Ovary (tissue), 7 donors: ENCODE measurements at regions not wholly inside any gene's neighbourhood (a gene's known extent, or its start where the extent isn't known, plus 50 kb on each side); places are given as distances from the start of the nearest gene placed in this dataset.

Experiments
- DNase-seq, 5 donors: peaks; one replicate each; pipeline ENCODE4 v3.0.0-alpha.2; 2019 to 2020
- H3K27ac ChIP-seq, 2 donors: fragments of 200-600 bp; one replicate each; pipeline versions ENCODE4 v1.5.1 to v1.8.0; 2019 to 2022
- H3K27me3 ChIP-seq: fragments of 200-600 bp; one replicate; pipeline ENCODE4 v1.8.0; 2022
- H3K36me3 ChIP-seq: fragments of 200-600 bp; sonication (generic); one replicate; pipeline ENCODE4 v1.5.1; 2019
- H3K4me1 ChIP-seq: one replicate; pipeline ENCODE4 v1.8.1; 2013; ENCODE audit warnings: mild to moderate bottlenecking, moderate library complexity; ENCODE audit not compliant: insufficient read depth
- H3K4me3 ChIP-seq: fragments of 200-600 bp; sonication (generic); one replicate; pipeline ENCODE4 v1.5.1; 2017
- H3K9me3 ChIP-seq, 2 donors: fragments of 200-600 bp in 1 of 2; sonication (generic) in 1 of 2; one replicate each; pipeline versions ENCODE4 v1.5.1 to v1.8.1; 2013 to 2019; ENCODE audit warnings: mild to moderate bottlenecking in 1 of 2, moderate library complexity in 1 of 2
- CTCF ChIP-seq, 3 donors: fragments of 450-650 bp in 2 of 3; fragments of 200-600 bp in 1 of 3; IDR thresholded peaks; one replicate each; pipeline versions ENCODE4 v1.5.1 to v1.8.0; 2016 to 2022; ENCODE audit warnings: antibody characterized with exemption in 3 of 3, mild to moderate bottlenecking in 1 of 3
- EP300 ChIP-seq: sonication (generic); formaldehyde crosslinking; IDR thresholded peaks from one replicate; pipeline ENCODE4 v1.6.1; 2017; ENCODE audit warnings: antibody characterized with exemption
- POLR2A ChIP-seq: fragments of 450-650 bp; IDR thresholded peaks from one replicate; pipeline ENCODE4 v1.6.1; 2017; ENCODE audit warnings: antibody characterized with exemption, mild to moderate bottlenecking, moderate library complexity
- WGBS, 3 donors: extraction: QIAGEN DNeasy Blood & Tissue Kit in 1 of 3; methylation state at CpG; one replicate each; pipeline versions ENCODE4 v1.1.5 to v1.1.7; 2013 to 2017; 5-methylcytosine and 5-hydroxymethylcytosine counted together
- intact Hi-C, 4 donors: fragments of 100-400 bp; cut with DNase I; formaldehyde crosslinking; loops; one replicate each; pipeline versions ENCODE4 v1.11.0 to v1.15.1; 2022 to 2023
- donor health status: DM: no; HTN: no; CAD: no; lungs with moderate emphysema.
- donor health status: DM: no; HTN: no; CAD: no.
- donor health status: Bipolar disorder and iron deficiency.
- donor health status: DM: no; HTN: no; CAD: no.
- donor health status: DM: yes; HTN: yes; CAD: no.

DNA sequence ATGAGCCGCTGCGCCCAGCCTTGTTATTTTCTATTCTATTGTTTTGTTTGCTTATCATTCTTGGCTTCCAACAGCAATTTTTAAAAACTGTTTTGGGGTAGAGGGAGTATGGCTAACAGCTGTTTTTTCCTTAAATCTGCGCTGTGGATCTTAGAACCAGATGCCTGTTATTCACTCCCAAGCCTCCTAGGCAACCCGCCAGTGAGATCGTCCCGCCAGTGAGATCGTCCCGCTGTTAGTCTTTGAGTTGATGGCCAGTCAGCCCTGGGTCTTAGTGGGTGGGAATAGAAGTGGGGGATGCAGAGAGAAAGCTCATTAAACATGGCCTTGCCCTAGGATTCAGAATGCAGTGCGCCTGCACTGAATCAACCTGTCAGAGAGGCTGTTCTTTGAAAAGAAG is 67.3 kb upstream of the BICD1 start:
- peak; percentile 70 to 84 (median 82) for DNase-seq
- 7 to 9% (median 8%) methylated on average over 9 of the region's 9 CpGs for WGBS, 3 donors
- Histone ChIP-seq H3K27ac (peak overlapping the region in 1 of 2 donors; percentile 64), H3K4me1 (peaks cover 4% of the 10 kb centered on the region), H3K9me3 (no peaks in the 10 kb centered on the region), H3K4me3 (no peak overlapping the region), H3K27me3 (no peaks in the 10 kb centered on the region), H3K36me3 (no peaks in the 10 kb centered on the region)
- TF ChIP-seq POLR2A (no peak), CTCF (IDR thresholded peaks at IDR 0.05) (no peak), EP300 (no peak)
- intact Hi-C loops, result no loop called here

GRCh38 chr12:32039917-32040575 is 66.6 kb upstream of the BICD1 start:
- H3K4me3 ChIP-seq, result no peak overlapping the region
- TF ChIP-seq EP300 (no peak), POLR2A (no peak), CTCF (IDR thresholded peaks at IDR 0.05) (no peak)
- no peaks in the 10 kb centered on the region for H3K27me3 ChIP-seq
- no peak for DNase-seq
- no peaks in the 10 kb centered on the region for H3K36me3 ChIP-seq
- peak overlapping the region in 1 of 2 donors; percentile 64 for H3K27ac ChIP-seq
- intact Hi-C loops, result no loop called here
- no peaks in the 10 kb centered on the region for H3K9me3 ChIP-seq
- 4 to 11% (median 6%) methylated on average over 6 of the region's 6 CpGs for WGBS, 3 donors
- H3K4me1 ChIP-seq, result peaks cover 2% of the 10 kb centered on the region

DNA sequence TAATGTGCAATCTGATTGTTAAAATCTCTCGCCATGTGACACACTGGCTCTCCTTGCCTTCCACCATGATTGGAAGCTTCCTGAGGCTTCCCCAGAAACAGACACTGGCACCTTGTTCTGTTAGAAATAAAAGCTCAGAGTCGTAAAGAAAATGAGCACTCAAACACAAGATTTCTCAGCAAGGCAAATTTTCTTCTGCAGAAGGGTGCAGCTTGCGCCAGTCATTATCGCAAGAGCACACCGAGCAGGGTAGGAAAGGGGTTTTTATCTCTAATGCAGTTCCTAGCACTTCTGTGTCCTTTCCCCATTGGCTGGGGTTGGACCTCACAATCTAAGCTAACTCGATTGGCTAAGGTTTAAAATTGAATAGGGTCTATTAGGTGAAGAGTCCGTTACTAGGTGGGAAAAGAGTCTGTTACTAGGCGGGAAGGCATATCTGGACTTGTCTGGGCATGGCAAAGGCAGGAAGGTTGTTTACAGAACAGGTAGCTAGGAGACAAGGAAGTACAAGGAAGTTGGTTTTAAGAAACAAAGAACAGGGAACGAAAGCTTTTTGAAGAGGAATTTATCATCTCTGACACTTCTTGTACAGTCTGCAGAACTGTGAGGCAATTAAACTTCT is 62.6 kb upstream of the BICD1 start:
- no peak overlapping the region for H3K27ac ChIP-seq
- H3K4me1 ChIP-seq, result peaks cover 3% of the 10 kb centered on the region
- no peak overlapping the region for H3K4me3 ChIP-seq
- no peaks in the 10 kb centered on the region for H3K27me3 ChIP-seq
- no peak for DNase-seq
- TF ChIP-seq EP300, result no peak
- 91 to 98% (median 97%) methylated on average over 9 of the region's 9 CpGs for WGBS, 3 donors
- no peaks in the 10 kb centered on the region for H3K36me3 ChIP-seq
- intact Hi-C loops, result no loop called here
- H3K9me3 ChIP-seq, result no peaks in the 10 kb centered on the region

DNA sequence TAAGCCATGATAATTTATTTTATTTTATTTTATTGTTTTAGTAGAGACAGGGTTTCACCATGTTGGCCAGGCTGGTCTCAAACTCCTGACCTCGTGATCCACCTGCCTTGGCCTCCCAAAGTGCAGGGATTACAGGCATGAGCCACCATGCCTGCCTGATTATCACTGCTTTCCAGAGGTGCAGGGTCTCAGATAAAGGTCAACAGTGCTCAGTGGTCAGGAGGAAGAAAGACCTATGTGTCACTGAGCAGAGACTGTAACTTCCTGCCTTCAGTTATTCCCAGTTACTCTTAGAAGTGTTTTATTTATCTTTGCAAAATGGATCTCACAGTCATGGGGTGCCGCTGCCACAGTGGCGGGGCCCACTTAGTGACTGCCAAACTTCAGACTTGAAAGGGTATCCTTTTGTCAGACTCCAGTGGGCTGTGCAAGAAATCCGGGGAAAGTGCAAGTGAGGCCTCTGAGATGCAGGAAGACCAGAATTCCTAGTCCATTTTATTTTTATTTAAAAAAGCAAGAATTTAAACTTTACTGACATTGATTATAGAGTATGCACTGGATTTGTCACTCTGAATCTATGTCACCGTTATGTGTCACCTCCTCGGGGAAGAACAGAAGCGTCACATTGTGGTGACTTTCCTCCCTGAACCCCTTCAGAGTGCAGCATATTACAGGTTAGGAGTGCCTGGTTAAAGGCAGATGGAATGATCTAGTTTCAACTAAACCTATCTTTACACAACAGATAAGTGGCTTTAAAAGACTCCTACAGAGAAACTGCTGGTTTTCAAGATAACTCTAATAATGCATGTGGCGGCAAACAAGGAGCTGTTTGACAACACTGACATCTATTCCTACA is 59.1 kb upstream of the BICD1 start:
- Histone ChIP-seq H3K9me3 (no peaks in the 10 kb centered on the region), H3K27me3 (no peaks in the 10 kb centered on the region), H3K4me3 (no peak overlapping the region), H3K36me3 (no peaks in the 10 kb centered on the region), H3K27ac (no peak overlapping the region), H3K4me1 (peaks cover 9% of the 10 kb centered on the region)
- WGBS, 3 donors, result 91 to 92% (median 91%) methylated on average over 8 of the region's 8 CpGs
- DNase-seq, result no peak
- TF ChIP-seq POLR2A (no peak), CTCF (IDR thresholded peaks at IDR 0.05) (no peak), EP300 (no peak)
- intact Hi-C loops, result no loop called here
